ENCODE measurements at regions not wholly inside any gene's neighbourhood (a gene's known extent, or its start where the extent isn't known, plus 50 kb on each side); places are given as distances from the start of the nearest gene placed in this dataset.

- no peaks in the 10 kb centered on the region for H3K36me3 ChIP-seq
- no peak overlapping the region for H3K27ac ChIP-seq
- no peaks in the 10 kb centered on the region for H3K9me3 ChIP-seq
- intact Hi-C loops (cut with DNase I) = no loop called here
- no peak overlapping the region for H3K4me3 ChIP-seq
- H3K27me3 ChIP-seq = no peaks in the 10 kb centered on the region
- no peaks in the 10 kb centered on the region for H3K4me1 ChIP-seq
- TF ChIP-seq, protein P1, sequence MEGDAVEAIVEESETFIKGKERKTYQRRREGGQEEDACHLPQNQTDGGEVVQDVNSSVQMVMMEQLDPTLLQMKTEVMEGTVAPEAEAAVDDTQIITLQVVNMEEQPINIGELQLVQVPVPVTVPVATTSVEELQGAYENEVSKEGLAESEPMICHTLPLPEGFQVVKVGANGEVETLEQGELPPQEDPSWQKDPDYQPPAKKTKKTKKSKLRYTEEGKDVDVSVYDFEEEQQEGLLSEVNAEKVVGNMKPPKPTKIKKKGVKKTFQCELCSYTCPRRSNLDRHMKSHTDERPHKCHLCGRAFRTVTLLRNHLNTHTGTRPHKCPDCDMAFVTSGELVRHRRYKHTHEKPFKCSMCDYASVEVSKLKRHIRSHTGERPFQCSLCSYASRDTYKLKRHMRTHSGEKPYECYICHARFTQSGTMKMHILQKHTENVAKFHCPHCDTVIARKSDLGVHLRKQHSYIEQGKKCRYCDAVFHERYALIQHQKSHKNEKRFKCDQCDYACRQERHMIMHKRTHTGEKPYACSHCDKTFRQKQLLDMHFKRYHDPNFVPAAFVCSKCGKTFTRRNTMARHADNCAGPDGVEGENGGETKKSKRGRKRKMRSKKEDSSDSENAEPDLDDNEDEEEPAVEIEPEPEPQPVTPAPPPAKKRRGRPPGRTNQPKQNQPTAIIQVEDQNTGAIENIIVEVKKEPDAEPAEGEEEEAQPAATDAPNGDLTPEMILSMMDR (IDR thresholded peaks at IDR 0.05) = no peak
- DNase-seq (ENCODE audit: low spot score in 2 of 2) = no peak
These were observed 537.9 kb downstream of the TENT5A start for GRCh38 chr6:81214414-81215091.

GRCh38 chr6:81204731-81205130, 547.8 kb downstream of the TENT5A start:
- H3K4me1 ChIP-seq = peaks cover 3 to 6% of the 10 kb centered on the region in 2 donors
- no peak overlapping the region for H3K4me3 ChIP-seq
- intact Hi-C loops (cut with DNase I) = no loop called here
- no peaks in the 10 kb centered on the region for H3K9me3 ChIP-seq
- no peaks in the 10 kb centered on the region for H3K36me3 ChIP-seq
- TF ChIP-seq, protein P1 (IDR thresholded peaks at IDR 0.05) = no peak
- no peak overlapping the region for H3K27ac ChIP-seq
- no peak for DNase-seq (ENCODE audit: low spot score in 2 of 2)
- H3K27me3 ChIP-seq = no peaks in the 10 kb centered on the region

DNA sequence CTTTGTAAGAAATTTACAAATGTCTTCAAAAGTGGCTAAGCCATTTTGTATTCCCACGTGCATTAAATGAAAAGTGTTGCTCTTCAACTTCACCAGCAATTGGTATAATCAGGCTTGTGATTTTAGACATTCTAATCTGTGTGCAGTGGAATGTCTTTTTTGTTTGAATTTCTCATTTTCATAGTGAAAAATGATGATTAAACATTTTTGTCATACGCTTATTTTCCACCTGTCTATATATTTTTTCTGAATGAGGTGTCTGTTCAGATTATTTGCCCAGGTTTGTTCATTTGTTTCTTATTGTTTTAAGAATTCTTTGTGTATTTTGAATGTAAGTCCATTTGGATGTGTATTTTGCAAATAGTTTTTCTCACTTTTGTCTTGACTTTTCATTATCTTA, 558.1 kb downstream of the TENT5A start:
- no peaks in the 10 kb centered on the region for H3K36me3 ChIP-seq
- intact Hi-C loops (cut with DNase I) = no loop called here
- H3K4me3 ChIP-seq = no peak overlapping the region
- no peaks in the 10 kb centered on the region for H3K4me1 ChIP-seq
- DNase-seq (ENCODE audit: low spot score in 2 of 2) = no peak
- no peaks in the 10 kb centered on the region for H3K9me3 ChIP-seq
- no peak overlapping the region for H3K27ac ChIP-seq
- H3K27me3 ChIP-seq = no peaks in the 10 kb centered on the region
- TF ChIP-seq, protein P1 (IDR thresholded peaks at IDR 0.05) = no peak

DNA sequence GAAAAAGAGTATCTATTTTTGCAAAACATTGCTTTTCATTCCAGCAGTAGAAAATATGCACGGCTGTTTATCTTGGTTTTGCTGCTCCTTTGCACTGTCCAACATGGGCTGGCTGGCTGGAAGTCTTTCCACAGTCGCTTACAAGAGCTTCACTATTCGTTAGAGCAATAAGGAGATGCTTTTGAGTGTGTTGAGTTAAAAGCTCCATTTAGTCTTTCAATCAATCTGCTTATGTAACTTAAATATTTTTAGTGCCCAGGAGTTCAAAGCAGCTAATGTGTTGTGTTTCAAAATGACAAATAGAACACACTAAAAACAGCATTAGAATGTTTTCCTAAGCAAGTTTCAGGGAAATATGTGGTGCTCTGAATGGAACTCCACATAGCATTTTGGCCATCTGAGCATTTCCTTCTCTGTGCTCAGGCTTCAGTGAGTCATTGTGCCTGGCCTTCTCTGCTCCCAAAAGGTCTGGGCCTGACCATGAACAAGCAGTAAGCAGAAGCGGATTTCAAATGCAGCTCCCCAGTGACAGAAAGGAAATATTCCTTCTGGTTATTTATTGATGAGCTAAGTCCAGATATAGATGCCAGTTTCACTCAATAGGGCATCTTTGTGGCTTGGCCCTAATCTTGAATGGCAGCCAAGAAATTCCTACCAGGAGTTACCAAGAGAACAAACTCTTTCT, 580.3 kb downstream of the TENT5A start:
- TF ChIP-seq, protein P1 (IDR thresholded peaks at IDR 0.05) = no peak
- H3K27me3 ChIP-seq = no peaks in the 10 kb centered on the region
- intact Hi-C loops (cut with DNase I) = loop anchor here (5.0 to 10.0 kb wide), 2 partner anchors 90 to 573 kb away; no protein-coding TSS in a partner anchor
- H3K4me1 ChIP-seq = peaks cover 0 to 29% of the 10 kb centered on the region in 2 donors
- H3K4me3 ChIP-seq = no peak overlapping the region
- no peaks in the 10 kb centered on the region for H3K9me3 ChIP-seq
- DNase-seq (ENCODE audit: low spot score in 2 of 2) = peak in 1 of 2 donors; percentile 81
- no peaks in the 10 kb centered on the region for H3K36me3 ChIP-seq
- peak overlapping the region; percentile 72 to 78 for H3K27ac ChIP-seq

- no peak for DNase-seq (ENCODE audit: low spot score in 2 of 2)
- Histone ChIP-seq H3K4me1 (peaks cover 0 to 23% of the 10 kb centered on the region in 2 donors), H3K27me3 (no peaks in the 10 kb centered on the region), H3K9me3 (no peaks in the 10 kb centered on the region), H3K27ac (no peak overlapping the region), H3K4me3 (no peak overlapping the region), H3K36me3 (no peaks in the 10 kb centered on the region)
- TF ChIP-seq, protein P1 (IDR thresholded peaks at IDR 0.05) = no peak
- intact Hi-C loops (cut with DNase I) = no loop called here
These were observed 583.3 kb downstream of the TENT5A start for GRCh38 chr6:81169166-81169565.
